NCI-H1436 (cell line): ENCODE measurements at regions not wholly inside any gene's neighbourhood (a gene's known extent, or its start where the extent isn't known, plus 50 kb on each side); places are given as distances from the start of the nearest gene placed in this dataset.

Experiments
- DNase-seq: peaks from one replicate; lab custom pipeline; 2025; lab: John Stamatoyannopoulos, UW

- DNase-seq = no peak
These were observed 186.1 kb upstream of the RBMS1 start for GRCh38 chr2:160679686-160680085.

- DNase-seq = no peak
These were observed 186.7 kb upstream of the RBMS1 start for GRCh38 chr2:160680294-160680693.

- DNase-seq = no peak
These were observed 187.4 kb upstream of the RBMS1 start for GRCh38 chr2:160680974-160681373.

- DNase-seq = no peak
These were observed 189.6 kb upstream of the RBMS1 start for GRCh38 chr2:160683206-160683605.

GRCh38 chr2:160687629-160688028 lies 194.0 kb upstream of the RBMS1 start:
- DNase-seq = peak; percentile 76

GRCh38 chr2:160689441-160689840 lies 195.8 kb upstream of the RBMS1 start:
- no peak for DNase-seq

DNA sequence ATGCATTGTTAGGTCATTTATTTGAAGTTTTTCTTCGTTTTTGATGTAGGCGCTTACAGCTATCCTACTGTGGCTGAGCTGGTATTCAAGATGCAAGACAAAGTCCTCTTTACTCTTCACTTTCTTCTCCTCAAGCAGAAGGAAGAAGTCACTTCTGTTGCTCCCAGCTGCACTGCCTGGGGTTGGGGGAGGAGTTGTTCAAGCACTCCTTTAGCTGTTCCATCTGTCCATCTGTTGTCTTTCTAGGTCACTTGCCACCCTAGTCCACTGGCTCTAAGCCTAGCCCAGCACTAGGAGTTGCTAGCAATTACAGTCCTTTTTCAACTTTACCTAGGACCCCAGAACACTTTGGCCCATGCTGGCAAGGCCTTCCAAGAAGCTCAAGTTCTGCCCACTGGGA lies 200.6 kb upstream of the RBMS1 start:
- DNase-seq = no peak

GRCh38 chr2:160694631-160695030 lies 201.0 kb upstream of the RBMS1 start:
- no peak for DNase-seq

GRCh38 chr2:160695402-160696086 lies 201.9 kb upstream of the RBMS1 start:
- peak; percentile 77 for DNase-seq

DNA sequence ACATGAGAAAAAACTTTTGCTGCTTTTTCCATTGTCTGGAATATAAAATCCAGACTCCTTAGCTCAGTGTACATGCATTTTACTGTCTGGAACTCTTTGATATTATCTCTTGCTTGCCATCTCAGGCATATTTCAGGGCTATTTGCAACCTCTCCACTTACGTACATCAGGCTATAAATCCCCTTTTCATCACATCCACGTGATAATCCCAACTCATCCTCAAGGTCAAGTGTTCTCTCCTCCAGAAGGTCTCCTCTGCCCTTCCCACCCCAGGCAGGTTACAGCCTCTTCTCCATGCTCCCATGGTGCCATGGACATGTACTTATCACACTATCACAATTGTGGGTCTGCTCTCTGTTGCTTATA lies 202.5 kb upstream of the RBMS1 start:
- DNase-seq = no peak

- DNase-seq = no peak
These were observed 204.2 kb upstream of the RBMS1 start for GRCh38 chr2:160697817-160698216.

DNA sequence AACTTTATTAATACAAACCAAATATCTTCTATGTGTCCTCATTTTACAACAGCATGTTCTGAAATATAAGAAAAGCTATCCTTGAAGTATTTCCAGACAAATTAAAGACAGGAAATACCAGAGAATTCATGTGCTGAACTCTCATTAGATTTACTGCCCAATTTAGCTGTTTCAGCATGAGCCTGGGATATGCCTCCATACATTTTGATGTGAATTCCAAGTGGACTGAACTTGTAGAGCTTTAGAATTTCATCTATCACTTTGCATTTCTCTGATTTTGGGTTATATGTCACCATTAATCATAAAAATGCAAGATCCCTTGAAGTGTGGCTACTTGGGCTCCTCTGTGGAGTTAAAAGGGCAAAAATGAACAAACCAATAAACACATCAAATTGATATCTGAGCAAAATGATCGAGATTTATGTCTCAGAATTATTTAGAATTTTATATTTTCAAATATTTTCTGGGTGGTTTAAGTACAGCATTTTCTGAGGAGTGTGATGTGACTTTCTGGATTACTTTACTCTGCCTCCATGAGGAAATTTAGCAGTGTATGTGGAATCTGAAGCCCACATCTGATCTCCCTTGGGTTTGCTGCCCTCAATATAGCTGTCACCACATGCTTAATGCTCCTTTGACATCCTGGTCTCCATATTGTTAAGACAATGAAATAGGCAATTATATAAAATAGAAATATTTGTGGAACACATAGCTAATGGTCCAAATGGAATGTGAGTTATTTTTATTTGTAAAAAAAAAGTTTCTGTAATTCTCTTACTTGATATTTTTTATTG lies 206.6 kb upstream of the RBMS1 start:
- DNase-seq = no peak

- no peak for DNase-seq
These were observed 208.2 kb upstream of the RBMS1 start for GRCh38 chr2:160701822-160702221.

GRCh38 chr2:160702754-160703153 lies 209.1 kb upstream of the RBMS1 start:
- no peak for DNase-seq

- DNase-seq = no peak
These were observed 210.3 kb upstream of the RBMS1 start for GRCh38 chr2:160703648-160704585.

DNA sequence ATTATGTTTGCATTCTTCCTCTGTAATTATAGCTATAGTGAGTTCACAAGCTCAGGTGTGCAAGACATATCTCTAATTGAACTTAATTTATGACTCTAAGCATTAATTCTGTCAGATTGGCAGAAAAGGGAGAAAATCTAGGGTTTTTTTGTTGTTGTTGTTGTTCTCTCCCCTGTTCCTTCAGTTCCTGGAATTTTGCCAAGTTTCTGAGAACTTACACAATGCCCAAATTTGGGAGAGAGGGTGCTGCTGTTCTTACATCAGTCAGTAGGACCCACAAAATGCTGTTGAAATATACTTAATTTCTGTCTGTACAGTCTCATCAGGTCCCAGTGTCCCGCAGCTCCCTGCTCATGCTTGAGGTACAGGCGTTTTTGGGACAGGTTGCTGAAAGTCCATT lies 221.8 kb upstream of the RBMS1 start:
- DNase-seq = no peak

DNA sequence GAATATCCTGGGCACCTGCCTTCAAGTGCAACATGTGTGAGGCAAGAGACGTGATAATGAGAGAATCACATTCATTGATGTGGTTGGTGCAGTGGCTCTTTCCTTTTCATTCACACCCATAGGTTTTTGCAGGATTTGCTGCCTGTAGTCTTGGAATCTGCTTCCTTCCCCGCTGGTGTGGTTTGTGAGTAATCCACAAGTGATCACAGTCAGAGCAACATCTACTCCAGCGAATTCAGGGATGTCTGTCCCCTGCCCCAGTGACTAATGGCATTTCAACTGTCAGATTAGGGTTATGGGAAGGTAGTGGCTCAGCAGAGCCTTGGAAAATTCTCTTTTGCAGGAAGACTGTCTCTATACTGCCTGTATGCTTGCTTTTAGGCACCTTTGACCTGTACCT lies 225.5 kb upstream of the RBMS1 start:
- no peak for DNase-seq

DNA sequence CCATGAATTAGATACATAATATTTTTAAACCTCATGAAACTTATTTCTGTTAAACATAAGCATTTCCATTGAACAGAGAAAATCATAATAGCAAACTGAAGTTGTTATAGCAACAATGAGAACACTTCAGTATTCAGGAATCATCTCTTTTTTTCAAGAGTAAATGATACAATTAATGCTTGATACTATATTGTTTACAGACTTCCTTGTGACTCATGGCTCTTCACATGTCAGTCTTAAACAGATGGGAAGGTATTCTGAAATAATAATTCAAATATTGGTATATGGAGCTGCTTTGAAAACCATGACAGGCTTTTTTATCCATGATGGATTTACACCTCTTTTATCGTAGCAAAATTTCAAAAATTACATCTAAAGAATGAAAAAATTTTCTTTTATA lies 226.5 kb upstream of the RBMS1 start:
- DNase-seq = no peak

DNA sequence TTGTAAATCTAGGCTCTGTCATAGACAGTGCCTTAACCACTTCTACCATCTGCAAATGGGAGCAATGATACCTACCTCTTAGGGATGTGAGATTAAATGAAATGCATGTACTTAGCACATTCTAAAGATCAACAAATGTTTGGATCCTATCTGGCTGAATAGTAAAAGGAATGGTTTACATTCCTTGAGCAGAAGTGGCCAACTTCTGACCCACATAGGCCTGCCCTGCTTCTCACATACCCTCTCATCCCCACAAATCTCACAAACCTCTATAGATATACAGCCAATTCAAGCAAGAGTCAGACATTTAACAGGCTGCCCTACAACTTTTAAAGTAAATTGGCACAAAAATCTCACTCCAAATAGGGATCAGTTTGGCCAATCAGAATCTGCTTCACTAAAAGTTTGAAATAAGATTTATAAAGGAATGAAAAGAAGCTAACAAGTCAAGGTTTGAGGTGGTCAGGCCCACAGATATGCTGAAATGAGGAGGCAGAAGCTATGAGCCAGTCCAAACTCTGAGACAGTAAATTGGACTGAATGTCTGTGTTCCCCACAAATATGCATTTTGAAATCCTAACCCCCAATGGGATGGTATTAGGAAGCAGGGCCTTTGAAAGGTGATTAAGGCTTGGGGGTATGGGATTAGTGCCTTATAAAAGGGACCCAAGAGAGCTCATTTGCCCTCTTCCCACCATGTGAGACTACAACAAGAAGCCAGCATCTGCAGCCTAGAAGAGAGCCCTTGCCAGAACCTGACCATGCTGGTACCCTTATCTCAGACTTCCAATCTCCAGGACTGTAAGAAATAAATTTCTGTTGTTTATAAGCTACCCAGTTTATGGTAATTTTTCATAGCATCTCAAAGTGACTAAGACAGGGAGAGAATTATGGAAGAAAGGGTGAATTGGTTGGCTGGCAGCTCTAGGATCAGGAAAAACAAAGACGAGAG lies 227.8 kb upstream of the RBMS1 start:
- no peak for DNase-seq

DNA sequence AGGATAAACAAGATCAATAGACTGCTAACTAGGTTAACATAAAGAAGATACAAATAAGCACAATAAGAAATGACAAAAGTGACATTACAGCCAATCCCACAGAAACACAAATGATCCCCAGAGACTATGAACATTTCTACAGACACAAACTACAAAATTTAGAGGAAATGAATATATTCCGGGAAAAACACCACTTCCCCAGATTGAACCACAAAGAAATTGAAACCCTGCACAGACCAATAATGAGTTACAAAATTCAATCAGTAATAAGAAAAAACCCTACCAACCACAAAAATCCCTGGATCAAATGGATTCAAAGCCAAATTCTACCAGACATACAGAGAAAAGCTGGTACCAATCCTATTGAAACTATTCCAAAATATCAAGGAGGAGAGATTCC lies 232.4 kb upstream of the RBMS1 start:
- no peak for DNase-seq

GRCh38 chr2:160730296-160730995 lies 236.8 kb upstream of the RBMS1 start:
- DNase-seq = no peak
